GM18517 (cell line): ENCODE measurements at regions not wholly inside any gene's neighbourhood (a gene's known extent, or its start where the extent isn't known, plus 50 kb on each side); places are given as distances from the start of the nearest gene placed in this dataset.
"Not testable (repeated sequence)": the region's sequence is repeated elsewhere in the genome, so short reads cannot be mapped to it uniquely, and the experiment has no call there.

Experiments used
- ATAC-seq: cut with Tn5 transposase; IDR thresholded peaks from one replicate; pipeline ENCODE4 v1.9.1; 2021; ENCODE audit warnings: mild to moderate bottlenecking, moderate library complexity; ENCODE audit not compliant: unreplicated experiment

DNA sequence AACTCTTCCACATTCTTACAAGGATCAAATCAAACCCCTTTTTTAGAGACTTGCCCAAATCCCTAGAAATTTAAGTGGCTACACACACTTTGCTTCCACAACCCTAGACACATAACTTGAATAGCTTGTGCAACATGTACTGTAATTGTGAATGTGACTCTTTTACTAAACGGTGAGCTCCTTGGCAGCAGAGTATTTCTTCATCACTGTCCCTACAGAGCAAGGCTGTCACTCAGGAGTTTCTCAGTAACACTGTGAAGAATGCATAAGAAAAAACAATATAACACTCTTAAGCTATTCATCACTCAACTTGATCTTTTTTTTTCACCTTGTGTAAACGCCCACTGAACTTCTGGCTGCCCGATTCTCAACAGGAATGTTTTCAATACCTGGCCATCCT, 53.8 kb upstream of the ADAMTS18 start:
- ATAC-seq: no peak

DNA sequence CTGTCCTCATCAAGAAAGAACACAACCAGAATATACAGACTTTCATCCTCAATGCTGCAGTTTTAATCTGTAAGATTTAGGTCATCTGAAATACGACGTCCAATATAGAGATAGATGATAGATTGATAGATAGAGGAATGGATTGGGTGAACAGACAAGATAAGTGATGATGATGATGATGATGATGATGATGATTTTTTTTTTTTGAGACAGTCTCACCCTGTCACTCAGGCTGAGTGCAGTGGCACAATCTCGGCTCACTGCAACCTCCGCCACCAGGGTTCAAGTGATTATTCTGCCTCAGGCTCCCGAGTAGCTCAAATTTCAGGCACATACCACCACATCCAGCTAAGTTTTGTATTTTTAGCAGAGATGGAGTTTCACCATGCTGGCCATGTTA, 56.3 kb upstream of the ADAMTS18 start:
- no peak for ATAC-seq

GRCh38 chr16:77496934-77497333, 62.1 kb upstream of the ADAMTS18 start:
- no peak for ATAC-seq

DNA sequence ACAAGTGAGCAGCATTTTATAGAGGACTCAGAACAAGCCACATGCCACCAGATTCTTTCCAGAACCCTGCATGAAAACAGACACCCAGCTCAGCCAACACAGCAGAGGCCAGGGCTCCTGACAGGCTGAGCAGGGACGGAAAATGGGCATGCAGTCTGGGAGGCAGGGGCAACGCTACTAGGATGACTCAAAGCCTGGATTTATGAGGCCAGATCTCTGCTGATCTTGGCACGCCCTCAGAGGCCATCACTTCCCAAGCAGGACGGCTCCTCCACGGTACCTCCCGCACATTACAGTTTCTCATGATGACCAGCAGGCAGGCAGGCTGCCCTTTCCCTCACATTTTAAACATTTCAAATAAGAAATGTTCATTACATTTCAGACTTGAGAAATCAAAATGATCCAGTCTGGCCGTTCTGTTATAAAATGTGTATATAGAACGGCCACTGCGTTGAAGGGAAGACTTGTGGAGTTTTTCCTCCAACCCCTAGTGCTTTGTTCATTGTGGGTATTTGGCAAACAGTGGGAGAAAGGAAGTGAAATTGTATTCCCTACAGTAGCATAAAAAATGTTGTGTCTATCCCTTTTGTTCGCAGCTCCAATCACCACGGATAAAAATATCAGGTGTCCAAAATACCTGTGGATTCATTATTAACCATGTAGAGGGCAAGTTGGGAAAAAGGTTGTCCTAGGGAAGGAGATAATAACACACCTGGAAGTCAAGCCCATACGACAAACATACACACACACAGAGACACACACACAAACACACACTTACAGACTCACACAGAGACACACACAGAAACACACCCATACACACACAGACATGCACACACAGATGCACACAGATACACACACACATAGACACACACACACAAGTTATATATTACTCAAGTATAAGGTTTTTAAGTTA, 64.8 kb upstream of the ADAMTS18 start:
- no peak for ATAC-seq

GRCh38 chr16:77500286-77500598, 65.4 kb upstream of the ADAMTS18 start:
- ATAC-seq: no peak

DNA sequence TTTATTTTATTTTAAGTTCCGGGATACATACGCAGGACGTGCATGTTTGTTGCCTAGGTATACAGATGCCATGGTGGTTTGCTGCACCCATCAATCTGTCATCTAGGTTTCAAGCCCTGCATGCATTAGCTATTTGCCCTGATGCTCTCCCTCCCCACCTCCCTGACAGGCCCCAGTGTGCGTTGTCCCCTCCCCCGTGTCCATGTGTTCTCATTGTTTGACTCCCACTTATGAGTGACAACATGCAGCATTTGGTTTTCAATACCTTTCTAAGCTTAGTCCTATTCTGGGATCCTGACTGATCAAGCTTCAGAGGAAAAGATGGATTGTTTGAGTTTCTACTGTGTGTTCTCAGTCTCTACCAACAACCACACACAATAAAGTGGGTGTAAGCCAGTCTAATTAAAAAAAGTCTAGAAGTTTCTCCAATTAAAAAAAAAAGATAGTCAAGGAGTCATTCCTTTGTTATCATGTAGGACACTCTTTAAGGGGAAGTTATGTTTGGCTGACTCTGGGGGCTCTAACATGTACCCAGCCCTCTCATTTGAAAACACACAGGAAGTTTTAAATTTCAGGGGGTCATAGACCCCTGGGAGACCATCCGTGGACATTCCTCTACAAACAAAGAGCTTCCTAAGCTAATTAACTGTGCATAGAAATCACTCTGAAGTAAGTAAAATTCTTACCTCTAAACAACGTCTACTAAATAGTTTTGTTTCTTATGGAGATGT, 66.3 kb upstream of the ADAMTS18 start:
- no peak for ATAC-seq

DNA sequence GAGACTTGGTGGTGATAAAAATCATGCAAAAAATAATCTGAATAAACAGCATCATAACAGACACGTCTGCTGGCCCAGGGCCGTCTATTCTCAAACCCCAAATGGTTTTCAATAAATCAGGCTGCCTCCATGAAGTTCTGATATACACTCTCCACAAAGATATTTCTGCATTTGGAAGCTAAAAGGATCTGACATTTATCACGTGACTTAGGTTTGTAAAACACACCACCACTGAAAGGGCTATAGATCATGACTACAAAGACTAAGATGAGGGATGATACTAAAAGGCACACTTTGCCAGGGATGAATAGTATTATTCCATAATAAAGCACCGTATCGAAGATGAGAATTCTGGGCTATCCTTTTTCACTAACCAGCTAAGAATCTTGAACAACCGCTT, 67.6 kb upstream of the ADAMTS18 start:
- ATAC-seq: no peak

- not testable (repeated sequence) for ATAC-seq
Measured at GRCh38 chr16:77506492-77506891, 71.7 kb upstream of the ADAMTS18 start.

DNA sequence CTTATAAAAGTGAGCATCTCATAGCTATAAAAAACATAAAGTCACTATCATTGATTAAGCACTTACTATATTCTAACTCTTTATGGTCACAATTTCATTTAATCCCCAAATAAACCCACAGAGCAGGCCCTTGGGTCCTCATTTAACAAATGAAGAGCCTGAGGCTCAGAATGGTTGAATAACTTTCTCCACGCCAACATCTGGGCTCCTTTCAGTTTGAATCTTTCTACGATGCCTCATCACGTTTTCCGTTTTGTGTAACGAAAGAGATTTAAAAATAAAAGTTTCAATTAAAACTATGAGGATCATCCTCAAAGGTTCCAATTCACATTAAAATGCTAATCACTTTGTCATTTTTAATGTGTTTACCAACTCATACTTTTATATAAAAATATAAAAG, 74.2 kb upstream of the ADAMTS18 start:
- no peak for ATAC-seq

- no peak for ATAC-seq
Measured at GRCh38 chr16:77509796-77510195, 75.0 kb upstream of the ADAMTS18 start.

- no peak for ATAC-seq
Measured at GRCh38 chr16:77511053-77511452, 76.2 kb upstream of the ADAMTS18 start.

GRCh38 chr16:77514500-77515220, 79.8 kb upstream of the ADAMTS18 start:
- ATAC-seq: no peak

DNA sequence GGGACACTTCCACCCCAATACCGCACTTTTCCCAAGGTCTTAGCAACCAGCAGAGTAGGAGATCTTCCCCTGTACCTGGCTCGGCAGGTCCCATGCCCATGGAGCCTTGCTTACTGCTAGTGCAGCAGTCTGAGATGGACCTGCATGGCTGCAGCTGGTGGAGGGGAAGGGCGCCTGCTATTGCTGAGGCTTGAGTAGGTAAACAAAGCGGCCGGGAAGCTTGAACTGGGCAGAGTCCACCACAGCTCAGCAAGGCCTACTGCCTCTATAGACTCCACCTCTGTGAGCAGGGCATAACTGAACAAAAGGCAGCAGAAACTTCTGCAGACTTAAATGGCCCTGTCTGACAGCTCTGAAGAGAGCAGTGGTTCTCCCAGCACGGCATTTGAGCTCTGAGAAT, 90.4 kb upstream of the ADAMTS18 start:
- not testable (repeated sequence) for ATAC-seq

- ATAC-seq: no peak
Measured at GRCh38 chr16:77531752-77532151, 96.9 kb upstream of the ADAMTS18 start.

- ATAC-seq: no peak
Measured at GRCh38 chr16:77536809-77537208, 102.0 kb upstream of the ADAMTS18 start.

GRCh38 chr16:77539421-77540034, 104.7 kb upstream of the ADAMTS18 start:
- ATAC-seq: no peak

DNA sequence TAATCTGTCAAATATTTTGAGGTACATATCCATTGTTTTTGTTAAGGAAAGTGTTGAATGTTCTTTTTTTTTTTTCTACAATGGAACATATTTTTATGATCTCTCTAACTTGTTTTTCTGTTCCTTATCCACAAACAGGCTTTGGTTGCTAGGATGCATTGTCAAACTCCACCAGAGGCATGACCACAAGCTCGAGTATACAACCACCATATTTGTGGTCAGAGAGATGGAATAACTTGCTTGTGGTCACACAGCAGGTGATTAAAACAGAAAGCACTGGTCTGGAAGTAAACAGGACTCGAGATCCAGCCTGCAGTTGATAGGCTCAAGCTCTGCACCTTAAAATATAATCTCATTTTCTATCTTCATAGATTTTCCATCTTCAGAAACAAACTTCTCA, 105.8 kb upstream of the ADAMTS18 start:
- ATAC-seq: no peak

DNA sequence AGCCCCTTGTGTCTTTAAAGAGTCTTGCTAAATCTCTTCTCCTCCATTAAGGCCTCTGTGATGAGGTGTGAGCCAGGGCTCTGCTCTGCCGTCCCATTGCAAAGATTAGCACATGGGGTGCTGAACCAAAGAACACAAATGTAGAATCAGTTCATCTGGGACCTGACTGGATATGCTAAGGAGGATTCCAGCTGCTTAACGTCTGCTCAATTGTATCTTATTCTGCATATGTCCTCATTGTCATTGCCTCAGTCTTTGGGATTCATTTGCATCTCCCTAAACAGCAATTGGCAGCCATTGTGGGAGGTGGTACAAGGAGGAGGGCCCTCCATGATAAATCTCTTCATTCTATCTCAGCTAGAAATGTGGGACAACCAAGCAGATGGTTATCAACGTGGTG, 106.3 kb upstream of the ADAMTS18 start:
- ATAC-seq: no peak

GRCh38 chr16:77548151-77548550, 113.3 kb upstream of the ADAMTS18 start:
- ATAC-seq: no peak

DNA sequence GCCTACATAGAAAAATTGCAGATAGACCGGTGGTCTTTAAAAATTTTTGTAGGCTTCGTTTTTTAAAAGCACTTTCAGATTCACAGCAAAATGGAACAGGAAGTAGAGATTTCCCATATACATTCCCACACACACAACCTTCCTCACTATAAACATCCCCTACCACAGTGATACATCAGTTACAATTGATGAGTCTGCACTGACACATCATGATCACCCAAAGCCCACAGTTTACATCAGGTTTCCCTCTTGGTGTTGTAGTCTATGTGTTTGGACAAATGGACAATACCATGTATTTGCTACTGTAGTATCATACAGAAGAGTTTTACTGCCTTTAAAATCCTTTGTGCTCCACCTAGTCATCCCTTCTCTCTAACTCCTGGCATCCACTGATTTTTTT, 113.9 kb upstream of the ADAMTS18 start:
- ATAC-seq: no peak

- ATAC-seq: no peak
Measured at GRCh38 chr16:77549876-77550275, 115.0 kb upstream of the ADAMTS18 start.
